HG03159 (cell line): ENCODE measurements at regions not wholly inside any gene's neighbourhood (a gene's known extent, or its start where the extent isn't known, plus 50 kb on each side); places are given as distances from the start of the nearest gene placed in this dataset.

Source experiments
- ATAC-seq: cut with Tn5 transposase; IDR thresholded peaks from one replicate; pipeline ENCODE4 v1.9.1; 2021; ENCODE audit warnings: mild to moderate bottlenecking, moderate library complexity; ENCODE audit not compliant: unreplicated experiment

DNA sequence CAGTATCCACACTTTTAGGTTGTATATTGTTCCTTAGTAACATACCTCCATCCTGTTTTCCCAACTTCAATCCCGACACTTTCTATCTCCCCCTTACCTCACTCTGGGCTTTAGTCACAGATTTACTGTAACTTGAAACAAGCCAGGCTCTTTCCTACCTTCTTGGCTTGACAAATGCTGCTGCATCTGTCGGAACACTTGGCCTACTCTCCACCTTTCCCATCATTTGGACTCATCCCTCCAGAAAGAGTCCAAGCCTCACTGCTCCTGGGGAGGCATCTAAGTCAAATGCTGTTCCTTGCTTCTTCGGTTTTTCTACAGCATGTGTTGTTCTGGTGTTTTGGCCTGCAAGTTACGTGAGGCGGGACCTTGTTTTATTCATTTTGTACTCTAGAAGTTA is 142.4 kb downstream of the DACT1 start:
- ATAC-seq, result no peak

DNA sequence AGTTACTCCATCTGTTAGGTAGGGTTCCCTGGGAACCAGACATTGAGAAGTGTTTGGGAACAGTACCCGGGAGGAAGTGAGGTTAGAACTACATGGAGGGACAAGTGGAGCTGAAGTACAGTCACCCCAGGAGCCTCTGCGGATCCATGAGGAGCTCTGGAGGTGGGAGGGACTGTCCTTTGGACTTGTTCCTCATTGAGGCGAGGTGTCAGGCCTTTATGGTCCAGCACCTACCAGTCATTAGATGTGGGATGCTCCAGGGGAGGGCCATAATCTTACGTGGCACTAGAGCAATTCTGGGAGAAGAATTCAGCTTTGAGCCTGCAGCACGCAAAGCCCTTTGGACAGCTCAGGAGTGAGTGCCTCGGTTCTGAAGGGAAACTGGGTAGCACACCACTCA is 142.8 kb downstream of the DACT1 start:
- no peak for ATAC-seq

DNA sequence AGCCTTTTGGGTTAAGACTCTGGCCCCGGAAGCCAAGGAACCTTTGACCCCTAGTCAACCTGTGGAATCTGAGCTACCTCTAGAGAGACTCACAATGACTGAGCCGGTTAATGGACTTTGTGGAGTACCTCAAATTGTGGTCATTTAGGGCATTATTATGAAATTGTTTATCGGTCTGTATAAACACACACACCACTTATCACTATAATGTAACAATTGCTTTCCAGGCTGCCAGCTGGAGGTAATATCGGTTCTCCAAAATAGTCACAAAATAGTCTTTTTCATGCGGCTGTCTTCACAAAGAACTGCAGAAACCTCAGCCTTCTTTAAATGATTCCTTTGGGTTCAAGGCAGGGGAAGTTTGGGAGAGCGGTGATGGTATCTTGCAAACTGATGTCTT is 144.2 kb downstream of the DACT1 start:
- ATAC-seq, result no peak

DNA sequence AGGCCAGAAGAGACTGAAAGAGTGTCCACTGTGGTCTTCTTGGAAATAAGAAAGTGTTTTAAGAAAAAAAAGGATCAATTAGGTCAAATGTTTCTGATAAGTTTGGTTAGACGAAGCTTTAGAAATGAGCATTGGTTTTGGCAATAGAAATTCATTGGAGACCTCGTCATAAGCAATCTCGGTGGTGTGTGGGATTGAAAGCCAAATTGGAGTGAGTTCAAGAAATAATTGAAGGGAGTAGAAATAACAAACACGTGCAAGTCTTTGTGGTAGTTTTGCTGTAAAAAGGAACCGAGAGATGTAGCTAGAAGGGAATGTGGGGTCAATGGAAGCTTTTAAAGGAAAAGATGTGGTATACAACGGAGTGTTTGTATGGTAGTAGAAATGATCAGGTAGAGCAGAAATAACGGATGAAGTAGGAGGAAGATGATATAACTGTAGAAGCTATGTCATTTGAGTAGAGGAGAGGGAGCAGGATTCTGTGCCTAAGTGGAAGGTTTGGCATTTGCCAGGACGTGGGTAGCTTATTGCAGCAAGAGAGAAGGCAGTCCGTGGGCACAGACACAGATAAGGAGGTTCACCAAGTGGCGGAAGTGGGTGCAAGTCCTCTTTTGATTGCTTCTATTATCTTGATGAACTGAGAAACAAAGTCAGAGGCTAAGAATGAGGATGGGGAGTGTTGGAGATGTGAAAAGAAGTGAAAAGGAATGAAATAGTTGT is 146.2 kb downstream of the DACT1 start:
- ATAC-seq, result no peak

DNA sequence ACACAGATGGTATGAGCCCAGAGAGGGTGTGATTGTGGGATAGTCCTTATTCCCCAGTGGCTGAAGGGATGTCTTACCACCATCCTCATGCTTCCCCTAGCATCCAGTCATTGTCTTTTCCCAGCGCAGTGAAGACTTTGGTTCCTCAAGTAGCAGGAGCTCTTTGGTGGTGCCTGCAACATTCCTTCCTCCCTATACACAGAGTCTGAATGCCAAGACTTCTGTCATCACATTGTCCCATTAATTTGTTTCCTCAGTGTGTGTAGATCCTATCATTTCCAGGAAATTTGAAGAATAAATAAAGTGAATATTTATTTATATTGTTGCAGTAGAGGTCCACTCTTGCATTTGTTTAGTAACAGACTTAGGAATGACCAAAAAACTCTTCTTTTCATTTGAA is 147.2 kb downstream of the DACT1 start:
- ATAC-seq, result no peak

DNA sequence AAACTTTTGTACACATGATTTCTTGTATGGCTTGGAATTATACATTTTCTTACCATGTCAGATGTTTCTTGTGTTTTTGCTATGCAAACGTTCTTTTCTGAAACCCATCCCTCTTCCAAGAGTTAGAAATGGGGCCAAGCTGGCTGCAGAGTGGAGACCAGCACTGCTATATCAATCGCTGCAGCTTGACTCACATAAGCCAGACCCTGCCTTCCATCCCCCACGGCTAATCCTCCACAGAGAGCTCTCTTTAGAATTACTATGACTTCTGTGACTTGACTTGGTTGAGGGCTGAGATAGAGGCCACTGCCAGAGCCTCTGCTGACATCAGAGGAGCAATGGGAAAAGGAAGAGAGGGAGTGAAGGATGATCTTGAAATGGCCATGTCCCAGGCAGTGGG is 147.9 kb downstream of the DACT1 start:
- no peak for ATAC-seq

DNA sequence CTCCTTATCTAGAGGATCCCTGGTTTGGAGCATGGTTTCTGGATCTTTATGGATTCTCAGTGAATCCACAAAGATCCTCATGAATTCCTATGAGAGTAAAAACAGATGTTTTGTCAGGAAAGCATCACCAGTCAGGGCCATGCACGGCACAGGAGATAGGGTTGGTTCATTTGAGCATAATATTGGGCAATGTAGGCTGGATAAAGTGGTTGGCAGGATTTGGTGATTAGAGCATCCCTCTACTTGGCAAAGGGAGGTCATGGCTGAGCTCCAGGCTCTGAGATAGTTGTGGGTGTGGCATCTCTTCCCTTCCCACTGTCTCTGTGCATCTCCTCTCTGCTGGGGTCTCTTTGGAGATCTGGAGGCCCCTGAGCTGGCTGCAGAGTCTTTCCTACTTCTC is 149.8 kb downstream of the DACT1 start:
- ATAC-seq, result no peak

DNA sequence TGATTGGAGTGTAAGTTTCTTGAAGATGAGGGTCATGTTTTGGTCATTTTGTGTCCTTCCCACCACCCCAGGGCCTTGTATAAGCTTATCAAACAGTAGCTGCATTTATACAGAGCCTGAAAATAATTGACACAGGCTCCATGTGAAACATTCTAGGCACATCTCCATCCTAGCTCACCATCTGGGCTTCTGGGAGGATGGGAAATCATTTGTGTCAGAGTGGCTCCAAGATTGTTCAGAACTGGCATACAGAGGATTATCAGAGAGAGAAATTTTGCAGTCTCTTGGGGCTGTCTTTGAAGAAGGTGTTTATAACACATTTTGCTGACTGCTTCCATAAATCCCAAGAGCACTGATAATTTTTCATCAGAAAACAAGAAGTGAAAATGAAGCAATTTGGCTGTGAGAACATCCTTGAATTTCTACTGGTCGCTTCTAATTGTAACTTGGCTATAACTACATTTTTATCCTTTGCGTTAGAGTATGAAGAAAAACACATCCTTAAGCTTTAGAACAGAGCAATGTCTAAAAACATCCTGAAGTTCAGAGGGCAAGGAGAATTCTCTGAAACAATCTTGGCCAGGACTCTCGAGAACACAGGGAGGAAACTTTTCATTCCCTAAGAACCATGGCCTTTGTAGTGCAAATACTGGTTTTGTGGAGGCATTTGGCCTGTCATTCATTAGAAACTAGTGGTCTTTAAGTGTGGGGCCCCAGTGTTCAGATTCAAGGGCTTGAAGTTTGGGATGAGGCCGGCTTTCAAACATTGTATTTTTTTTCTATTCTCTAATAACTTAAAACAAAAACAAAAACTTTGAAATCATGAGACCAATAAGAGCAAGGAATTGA is 151.1 kb downstream of the DACT1 start:
- no peak for ATAC-seq

DNA sequence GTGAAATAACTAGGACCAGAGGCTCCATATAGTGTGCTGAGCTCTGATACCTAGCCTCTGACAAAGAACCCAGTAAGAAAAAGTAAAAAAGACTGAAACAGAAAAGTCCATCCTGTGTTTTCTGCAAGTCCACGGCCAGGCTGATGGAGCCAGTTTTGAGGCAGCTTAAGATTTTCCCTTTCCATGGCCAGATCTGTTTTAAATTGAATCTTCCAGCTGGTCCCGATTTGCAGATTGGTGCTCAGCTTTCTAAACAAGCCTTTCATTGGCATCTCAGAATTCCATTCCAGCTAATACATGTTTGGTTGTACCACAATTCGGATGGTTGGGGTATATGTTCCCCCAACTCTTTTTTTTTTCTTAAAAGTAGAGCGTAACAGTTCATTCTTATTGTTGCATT is 152.0 kb downstream of the DACT1 start:
- ATAC-seq, result no peak

DNA sequence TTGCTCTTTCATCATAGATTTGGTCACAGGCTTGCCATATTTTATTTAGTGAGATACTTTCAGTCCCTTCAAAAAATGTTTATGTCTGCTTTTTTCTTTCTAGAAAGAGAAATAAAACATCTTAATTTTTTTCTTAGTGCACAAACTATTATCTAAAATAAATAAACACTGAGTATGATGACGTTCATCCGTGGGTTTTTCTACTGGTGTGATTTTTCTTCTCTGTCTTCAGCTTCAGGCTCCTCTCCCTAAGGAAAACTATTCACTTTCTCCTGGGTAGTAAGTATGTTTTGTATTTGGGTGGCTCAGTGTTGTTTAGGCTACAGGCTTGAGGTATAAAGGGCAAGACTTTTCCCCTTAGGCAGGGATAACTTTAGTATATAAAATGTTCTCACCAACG is 154.7 kb downstream of the DACT1 start:
- ATAC-seq, result no peak

DNA sequence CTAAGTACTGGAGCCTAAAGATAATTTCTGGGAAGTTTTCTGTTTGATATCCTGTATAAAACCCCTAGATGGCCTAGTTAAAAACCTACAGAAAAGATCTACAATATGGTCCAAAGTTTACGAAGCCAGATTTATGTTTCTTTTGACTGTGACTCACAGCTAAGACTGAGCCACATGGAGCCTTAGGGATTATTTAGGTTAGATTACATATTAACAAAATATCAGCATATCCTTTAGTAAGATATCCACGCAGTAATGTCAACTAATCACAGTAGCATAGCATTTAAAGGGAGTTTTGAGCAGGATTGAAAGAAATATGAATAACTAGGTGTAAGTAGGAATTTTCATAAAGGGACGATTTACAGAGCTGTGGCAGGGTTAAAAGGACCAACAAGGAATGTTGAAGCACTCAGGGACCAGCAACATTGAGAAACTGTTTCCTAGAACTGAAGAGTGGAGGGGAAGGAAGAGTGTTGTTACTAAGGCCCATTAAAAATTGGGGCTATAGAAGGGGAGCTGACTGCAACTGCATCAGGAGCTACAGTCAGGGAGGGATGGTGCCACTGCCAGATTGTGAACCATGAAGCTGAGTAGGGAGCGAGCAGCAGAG is 155.5 kb downstream of the DACT1 start:
- ATAC-seq, result no peak

DNA sequence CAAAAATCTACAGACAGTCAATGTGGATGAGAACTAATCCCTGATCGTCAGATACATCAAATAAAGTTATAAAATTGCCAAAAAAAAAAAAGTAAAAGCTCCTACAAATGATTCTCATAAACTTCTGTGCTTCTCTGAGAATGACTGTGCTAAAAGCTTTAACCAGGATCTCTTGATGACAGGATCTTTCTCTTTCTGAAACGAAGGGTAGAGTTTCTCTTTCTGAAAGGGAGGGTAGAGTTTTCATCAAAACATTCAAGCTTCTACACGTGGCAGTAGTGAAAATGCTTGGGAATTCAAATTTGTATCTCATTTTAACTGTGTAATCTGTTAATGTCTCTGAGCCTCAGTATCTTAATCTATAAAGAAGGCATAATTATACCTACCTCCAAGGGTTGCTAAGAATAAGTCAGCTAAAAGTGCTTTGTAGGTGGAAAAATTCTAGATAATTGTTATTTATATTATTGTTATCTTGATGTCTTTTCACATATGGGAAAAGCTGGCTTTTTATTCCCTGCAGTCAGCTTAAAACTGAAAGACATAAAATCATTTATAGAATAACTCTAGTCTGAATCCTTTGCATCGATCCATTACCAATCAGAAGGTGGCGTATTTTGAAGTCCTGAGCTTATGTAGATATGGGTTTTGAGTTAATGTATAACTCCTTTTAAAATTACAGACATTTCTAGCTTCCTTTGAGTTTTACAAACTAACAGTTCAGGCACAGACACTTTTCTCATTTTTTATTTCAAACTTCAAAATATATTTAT is 157.4 kb downstream of the DACT1 start:
- ATAC-seq, result no peak

DNA sequence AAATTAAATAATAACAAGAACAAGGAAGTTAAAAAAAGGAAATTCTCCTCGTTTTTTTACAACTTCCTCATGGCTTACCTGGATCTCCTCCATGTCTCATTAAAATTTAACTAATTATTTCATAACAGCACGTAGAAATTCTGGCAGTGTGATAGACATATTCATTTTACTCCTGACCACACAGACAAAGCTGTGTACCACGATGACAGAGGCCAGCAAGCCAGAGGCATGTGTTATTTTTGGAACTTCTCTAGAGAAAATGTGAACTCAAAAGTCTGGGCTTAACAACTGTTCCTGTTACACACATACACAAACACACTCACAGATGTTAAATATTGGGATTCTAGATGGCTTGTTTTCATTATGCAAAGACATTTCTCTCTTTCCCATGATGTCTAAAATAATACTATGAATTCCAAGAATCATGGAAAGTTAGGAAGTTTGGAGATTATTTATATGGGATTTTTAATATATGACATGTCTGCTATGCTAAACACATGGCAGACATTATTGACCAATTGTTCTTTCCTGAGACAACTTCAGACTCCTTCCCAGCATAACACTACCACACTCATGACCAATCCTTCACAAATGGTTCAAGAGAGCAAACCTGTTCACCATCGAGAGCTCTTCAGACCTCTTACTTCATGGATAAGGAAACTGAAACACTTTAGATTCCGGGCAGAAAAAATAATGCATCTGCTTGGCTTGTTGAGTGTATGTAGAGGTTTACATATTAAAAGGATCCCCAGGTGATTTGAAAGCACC is 158.7 kb downstream of the DACT1 start:
- no peak for ATAC-seq

DNA sequence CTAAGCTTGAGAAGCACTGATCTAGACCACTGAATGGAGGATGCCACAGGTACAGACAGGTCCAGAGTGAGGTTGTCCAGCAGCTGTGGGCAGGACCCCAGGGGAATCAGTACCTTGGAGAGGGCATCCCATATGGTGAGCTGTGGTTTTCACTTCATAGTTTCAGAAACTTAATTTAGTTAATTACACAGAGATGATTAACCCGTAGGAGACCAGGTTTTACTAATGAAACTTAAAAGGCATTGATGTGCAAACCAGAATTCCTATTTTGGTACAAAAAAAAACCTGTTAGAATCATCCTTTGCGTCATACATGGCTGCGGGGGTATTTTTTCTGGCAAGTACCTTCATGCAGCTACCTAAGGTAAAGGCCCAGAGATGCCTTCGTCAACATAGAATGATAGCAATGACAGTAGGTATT is 159.3 kb downstream of the DACT1 start:
- peak; percentile 74 for ATAC-seq

DNA sequence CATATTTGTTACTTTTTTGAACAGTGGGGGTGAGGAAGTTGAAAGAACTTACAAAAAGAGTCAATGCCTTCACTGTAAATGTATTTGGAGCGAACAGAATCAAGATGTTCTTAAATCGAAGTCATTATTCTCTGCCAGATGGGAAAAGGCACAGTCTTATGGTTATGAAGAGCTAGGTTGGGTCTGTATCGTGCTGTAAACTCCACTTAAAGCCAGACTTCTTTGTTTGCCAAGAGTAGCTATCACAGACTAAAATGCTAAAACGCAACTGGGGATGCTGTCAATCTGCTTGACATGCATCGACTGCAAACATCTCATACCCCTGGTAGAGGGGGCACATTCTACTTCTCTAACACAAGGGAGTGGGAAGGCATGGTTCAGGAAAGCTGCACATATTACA is 160.4 kb downstream of the DACT1 start:
- no peak for ATAC-seq

DNA sequence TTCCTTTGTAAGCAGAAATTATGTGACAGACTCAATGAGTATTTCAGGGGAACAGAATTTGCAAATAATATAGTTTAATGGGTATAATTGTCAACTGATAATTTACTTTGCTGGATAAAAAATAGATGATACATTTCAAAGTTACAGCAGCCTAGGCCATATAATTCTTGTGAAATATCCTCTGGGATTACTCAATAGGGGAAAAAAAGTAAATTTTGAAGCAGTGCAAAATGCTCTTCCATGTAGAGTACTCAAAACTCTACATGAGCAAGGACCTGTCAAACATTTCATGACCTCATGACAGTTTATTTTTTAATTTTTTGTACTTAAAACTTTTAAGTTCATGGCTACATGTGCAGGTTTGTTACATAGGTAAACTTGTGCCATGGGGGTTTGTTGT is 163.3 kb downstream of the DACT1 start:
- ATAC-seq, result no peak

DNA sequence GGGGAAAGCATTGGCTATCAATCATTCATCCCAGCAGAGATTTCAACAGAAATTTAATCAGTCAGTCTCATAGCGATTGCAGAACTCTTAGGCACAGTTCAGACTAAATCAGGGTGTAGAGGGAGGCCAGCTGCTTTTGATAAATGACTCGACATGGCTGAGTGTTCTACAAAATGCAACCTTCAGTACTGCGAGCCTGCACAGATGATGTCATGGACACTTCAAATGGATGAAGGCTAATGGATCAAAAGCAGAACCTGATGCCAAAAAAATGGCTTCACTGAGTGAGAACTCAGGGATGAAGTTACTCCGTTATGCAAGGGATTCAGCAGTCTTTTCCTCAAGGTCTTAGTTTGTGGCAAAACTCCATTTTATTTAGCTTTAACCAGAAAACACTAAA is 167.3 kb downstream of the DACT1 start:
- no peak for ATAC-seq

DNA sequence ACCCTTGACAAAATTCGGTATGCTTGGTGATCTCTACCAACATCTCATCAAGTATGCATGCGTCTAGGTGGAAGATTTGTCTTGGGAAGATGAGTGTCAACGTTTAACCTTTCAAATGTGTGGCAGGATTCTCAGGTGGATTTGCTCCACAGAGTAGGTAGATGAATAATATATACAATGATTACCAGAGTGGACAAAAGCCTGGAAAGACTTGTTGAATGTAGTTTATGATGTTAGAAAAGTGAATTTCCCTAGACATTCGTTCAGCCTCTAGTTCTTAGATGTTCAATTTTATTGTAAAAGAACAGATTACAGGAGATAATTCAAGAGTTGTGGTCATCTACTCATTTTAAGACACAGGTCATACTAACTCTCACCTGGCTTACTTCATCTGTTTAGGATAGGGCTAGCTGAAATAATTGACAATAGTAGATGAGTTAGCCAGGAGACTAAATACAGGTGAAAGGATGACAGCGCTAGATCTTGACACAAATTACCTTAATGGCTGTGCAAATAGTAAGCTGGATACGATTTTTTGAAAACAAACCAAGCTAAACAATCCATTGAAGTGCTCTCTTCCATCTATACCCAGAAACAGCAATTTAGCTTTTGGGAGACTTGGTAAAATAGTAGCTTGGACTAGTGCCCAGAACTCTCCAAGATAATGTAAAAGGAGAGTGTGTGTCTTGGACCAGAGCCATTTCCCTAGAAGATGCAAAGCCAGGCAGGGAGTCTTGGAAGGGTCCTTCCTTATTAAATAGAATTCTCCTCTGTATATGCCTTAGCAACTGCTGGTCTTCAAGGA is 168.0 kb downstream of the DACT1 start:
- no peak for ATAC-seq

DNA sequence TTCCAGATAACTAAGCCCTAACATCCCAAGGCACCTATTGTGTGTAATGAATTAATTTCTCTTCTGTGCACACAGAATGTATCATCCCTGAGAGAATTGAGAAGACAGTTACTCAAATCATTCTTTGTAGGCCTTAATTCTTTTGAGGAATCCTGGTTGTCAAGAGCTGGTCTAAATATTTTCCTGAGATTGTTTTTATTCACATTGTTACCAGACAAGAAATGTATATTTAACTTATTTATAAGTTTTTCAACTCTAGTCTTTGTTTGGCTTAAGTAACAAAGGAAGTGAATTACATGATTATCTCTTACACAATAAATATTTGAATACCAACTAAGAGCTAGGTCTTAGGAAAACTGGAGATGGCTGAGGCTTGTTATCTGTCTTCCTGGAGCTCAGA is 169.4 kb downstream of the DACT1 start:
- no peak for ATAC-seq

DNA sequence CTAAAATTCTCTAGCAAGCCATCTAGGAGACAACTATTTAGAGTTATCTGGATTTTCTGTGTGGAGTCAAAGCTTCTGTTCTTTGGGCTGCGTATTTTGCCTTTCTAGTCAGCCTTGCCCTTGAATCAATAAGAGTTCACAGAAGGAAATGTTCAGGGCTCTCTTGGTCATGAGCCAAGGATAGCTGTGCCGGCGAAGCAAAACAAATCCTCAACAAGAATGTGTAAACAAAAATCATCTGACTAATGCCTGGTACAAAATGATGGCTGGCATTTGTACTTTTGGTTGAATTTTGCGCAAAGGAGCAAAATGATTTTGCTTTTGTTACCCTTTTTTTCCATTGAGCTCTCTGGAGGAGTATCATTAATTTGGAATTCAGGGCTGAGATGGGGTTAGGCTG is 171.1 kb downstream of the DACT1 start:
- no peak for ATAC-seq
